ENCODE measurements at regions not wholly inside any gene's neighbourhood (a gene's known extent, or its start where the extent isn't known, plus 50 kb on each side); places are given as distances from the start of the nearest gene placed in this dataset.
"Not testable (repeated sequence)": the region's sequence is repeated elsewhere in the genome, so short reads cannot be mapped to it uniquely, and the experiment has no call there.

DNA sequence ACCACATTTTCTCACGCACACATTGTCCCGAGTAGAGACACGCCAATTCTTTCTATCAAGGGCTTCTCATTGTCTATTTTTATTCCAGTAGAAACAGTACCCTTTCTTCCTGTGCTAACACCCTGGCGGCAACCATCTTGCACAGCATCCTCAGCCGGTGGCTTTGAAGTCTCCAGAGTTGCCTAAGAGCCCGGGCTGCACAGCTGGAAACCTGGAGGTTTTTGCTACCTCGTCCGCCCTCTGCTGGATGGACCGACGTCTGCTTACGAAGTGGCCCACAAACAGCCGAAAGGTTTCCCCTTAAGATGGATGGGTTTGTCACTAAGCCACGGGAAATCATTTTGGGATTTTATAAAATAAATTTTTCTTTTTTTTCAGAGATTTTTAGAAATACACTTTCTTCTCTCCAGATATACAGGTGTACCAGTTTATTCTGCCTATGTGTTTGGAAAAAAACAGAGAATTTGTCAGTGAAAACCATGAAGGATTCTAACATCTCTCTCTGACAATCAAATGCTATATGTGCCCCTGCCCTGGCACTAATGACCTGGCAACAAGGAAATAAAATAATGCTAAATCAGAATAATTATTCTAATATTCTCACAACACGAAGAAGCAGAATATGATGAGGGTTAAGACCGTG, 81.8 kb upstream of the FAM204A start:
- Histone ChIP-seq H3K4me3 (no peak overlapping the region), H3K27ac (no peak overlapping the region)
- TF ChIP-seq, protein P1, sequence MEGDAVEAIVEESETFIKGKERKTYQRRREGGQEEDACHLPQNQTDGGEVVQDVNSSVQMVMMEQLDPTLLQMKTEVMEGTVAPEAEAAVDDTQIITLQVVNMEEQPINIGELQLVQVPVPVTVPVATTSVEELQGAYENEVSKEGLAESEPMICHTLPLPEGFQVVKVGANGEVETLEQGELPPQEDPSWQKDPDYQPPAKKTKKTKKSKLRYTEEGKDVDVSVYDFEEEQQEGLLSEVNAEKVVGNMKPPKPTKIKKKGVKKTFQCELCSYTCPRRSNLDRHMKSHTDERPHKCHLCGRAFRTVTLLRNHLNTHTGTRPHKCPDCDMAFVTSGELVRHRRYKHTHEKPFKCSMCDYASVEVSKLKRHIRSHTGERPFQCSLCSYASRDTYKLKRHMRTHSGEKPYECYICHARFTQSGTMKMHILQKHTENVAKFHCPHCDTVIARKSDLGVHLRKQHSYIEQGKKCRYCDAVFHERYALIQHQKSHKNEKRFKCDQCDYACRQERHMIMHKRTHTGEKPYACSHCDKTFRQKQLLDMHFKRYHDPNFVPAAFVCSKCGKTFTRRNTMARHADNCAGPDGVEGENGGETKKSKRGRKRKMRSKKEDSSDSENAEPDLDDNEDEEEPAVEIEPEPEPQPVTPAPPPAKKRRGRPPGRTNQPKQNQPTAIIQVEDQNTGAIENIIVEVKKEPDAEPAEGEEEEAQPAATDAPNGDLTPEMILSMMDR (IDR thresholded peaks at IDR 0.05) = peak; percentile 41
- no peak for DNase-seq (ENCODE audit: low spot score)

DNA sequence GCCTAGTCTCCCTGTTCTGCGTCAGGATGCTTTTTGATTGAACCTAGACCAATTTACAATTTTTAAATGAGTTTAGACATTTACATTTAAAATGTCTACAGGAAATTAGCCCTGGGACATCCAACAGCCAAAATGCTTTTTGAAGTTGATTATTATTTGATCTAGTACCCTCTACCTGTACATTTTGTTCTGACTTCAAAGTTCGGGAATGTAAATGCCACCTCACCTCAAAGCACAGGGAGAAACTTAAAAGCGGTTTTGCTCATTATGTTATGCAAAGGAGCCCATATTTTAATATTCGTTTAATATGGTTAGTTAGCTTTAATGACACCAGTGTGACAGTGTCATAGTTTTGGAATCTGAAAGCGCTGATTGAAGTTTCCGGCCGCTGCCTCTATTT, 80.1 kb upstream of the FAM204A start:
- TF ChIP-seq, protein P1 (IDR thresholded peaks at IDR 0.05) = no peak
- DNase-seq (ENCODE audit: low spot score) = no peak
- H3K27ac ChIP-seq = no peak overlapping the region

DNA sequence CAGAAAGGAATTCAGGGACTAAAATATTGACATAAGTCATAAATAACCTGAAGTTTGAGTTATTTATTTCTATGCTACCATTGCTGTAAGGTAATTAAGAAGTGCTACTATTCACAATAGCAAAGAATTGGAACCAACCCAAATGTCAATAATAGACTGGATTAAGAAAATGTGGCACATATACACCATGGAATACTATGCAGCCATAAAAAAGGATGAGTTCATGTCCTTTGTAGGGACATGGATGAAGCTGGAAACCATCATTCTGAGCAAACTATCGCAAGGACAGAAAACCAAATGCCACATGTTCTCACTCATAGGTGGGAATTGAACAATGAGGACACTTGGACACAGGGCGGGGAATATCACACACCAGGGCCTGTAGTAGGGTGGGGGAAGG, 77.9 kb upstream of the FAM204A start:
- not testable (repeated sequence) for H3K4me3 ChIP-seq; H3K27ac ChIP-seq; DNase-seq (ENCODE audit: low spot score)

More for the DNA sequence above, 80.1 kb upstream of the FAM204A start:
- H3K4me3 ChIP-seq = no peak overlapping the region

DNA sequence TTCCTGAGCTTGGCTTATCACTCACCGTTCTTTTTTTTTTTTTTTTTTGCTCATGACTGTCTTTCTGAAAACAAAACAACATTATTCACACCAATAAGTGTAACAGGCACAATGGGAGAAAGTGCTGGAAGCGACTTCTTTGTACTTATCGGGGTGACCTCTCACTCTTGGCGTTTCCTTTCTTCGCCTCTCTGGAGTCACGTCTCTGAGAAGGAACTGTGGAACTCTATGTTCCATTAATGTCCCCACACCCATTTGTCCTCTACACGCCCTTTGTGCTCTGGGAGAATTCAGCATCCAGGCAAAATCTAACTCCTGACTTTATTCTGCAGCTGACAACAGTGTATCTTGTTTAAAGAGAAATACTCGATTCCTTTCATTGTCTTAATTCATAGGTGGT, 70.8 kb upstream of the FAM204A start:
- TF ChIP-seq, protein P1 (IDR thresholded peaks at IDR 0.05) = no peak
- H3K4me3 ChIP-seq = no peak overlapping the region
- DNase-seq (ENCODE audit: low spot score) = no peak
- H3K27ac ChIP-seq = no peak overlapping the region

DNA sequence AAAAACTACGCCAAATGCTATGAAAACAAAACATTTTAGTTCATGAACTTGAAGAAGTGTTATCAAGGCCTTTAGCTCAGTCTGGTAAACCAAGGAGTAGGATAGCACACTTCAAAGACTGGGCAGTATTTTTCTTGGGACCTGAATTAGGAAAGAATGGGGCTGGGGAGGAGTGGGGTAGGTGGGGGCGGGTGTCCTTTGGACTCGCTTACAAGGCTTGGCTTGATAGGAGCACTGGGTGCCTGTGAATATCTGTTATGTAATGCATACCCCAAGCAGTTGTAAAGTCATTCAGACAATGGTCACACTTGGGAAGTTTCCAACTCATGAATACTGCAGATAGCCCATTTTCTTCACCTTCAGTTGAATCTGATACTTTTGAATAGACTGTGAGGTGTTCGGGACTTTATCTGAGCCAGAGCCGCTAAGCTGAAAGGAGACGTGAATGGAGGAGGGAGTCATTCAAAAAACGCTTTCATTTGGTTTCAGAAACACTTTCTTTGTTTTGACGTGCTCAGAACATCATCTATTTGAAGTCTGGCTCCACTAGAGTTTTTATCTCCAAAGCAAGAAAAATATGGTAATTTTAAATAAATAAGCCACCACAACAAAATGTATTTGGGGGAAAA, 70.1 kb upstream of the FAM204A start:
- TF ChIP-seq, protein P1 (IDR thresholded peaks at IDR 0.05) = no peak
- no peak overlapping the region for H3K4me3 ChIP-seq
- DNase-seq (ENCODE audit: low spot score) = no peak

DNA sequence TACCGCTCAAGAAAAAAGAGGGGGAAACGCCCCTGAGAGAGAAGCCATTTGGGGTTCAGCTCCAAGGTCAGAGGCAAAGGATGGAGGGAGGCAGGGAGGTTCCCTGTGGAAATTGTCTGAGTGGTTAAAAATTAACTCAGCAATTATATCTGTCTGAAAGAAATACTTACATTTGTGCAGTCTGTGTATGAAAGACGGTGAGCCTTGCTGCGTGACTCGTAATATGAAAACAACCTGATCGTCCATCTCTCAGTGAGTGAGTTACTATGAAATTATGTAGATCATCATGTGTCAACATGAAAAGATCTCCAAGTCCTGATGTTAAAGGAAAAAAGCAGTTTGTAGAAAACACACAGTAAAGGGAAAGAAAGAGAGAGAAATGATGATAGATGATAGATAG, 67.2 kb upstream of the FAM204A start:
- DNase-seq (ENCODE audit: low spot score) = no peak
- TF ChIP-seq, protein P1 (IDR thresholded peaks at IDR 0.05) = no peak
- no peak overlapping the region for H3K27ac ChIP-seq

More for the DNA sequence above, 70.1 kb upstream of the FAM204A start:
- H3K27ac ChIP-seq = no peak overlapping the region

DNA sequence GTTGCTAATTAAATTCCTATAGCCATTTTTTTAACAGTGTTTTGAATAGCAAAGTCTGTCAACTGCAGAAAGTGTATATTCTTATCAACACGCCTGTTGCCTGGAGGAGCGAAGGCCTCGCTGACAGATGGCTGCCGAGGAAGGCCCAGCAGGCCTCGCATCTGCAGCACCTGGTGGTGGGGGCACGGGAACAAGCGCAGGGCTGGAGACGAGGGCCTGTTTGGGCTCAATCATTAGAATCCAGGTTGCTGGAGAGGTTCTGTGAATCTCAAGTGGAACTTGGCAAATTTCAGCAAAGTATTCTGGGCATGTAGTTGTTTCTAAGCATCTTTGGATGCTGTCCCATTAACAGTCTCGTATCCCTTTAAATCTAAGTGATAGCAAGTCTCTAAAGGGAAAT, 66.1 kb upstream of the FAM204A start:
- TF ChIP-seq, protein P1 (IDR thresholded peaks at IDR 0.05) = no peak
- Histone ChIP-seq H3K4me3 (no peak overlapping the region), H3K27ac (no peak overlapping the region)
- DNase-seq (ENCODE audit: low spot score) = no peak

More for the DNA sequence above, 67.2 kb upstream of the FAM204A start:
- no peak overlapping the region for H3K4me3 ChIP-seq

Data from coronary artery (tissue), 2 donors.